PC-3 (cell line): ENCODE measurements at regions not wholly inside any gene's neighbourhood (a gene's known extent, or its start where the extent isn't known, plus 50 kb on each side); places are given as distances from the start of the nearest gene placed in this dataset.

Source experiments
- ATAC-seq: fragments of 200-7000 bp; cut with Tn5 transposase; 2 replicates; pipeline ENCODE4 v1.9.1; 2020; ENCODE audit warnings: mild to moderate bottlenecking, moderate library complexity
- BruUV-seq: library from RNA; stranded (reverse); fragments of 400-500 nt; replicated peaks from 2 replicates; lab custom pipeline; 2021; lab: Mats Ljungman, UMichigan
- CTCF ChIA-PET: fragments of 300-600 bp; sonication (Branson Sonifier 250); formaldehyde crosslinking; loops from one replicate; lab custom pipeline; 2022; ENCODE audit warnings: antibody characterized with exemption; lab: Charles Lee
- POLR2A ChIA-PET: fragments of 300-600 bp; sonication (Branson Sonifier 250); formaldehyde crosslinking; loops from one replicate; lab custom pipeline; 2022; ENCODE audit warnings: antibody characterized with exemption; ENCODE audit not compliant: unreplicated experiment; lab: Charles Lee
- DNase-seq: peaks from one replicate; pipeline ENCODE4 v3.0.0-alpha.2; 2015
- H2AFZ ChIP-seq: fragments of 300-600 bp; sonication (generic); 2 replicates; pipeline ENCODE4 v1.6.0; 2016; ENCODE audit warnings: antibody characterized with exemption, low read length
- H3F3A ChIP-seq: fragments of 300-600 bp; sonication (generic); one replicate; pipeline ENCODE4 v1.6.0; 2017; ENCODE audit warnings: antibody characterized with exemption, low read length, control low read depth, mild to moderate bottlenecking; ENCODE audit not compliant: unreplicated experiment
- H3K27ac ChIP-seq: fragments of 300-600 bp; sonication (generic); 2 replicates; pipeline ENCODE4 v1.5.1; 2016; ENCODE audit warnings: mild to moderate bottlenecking, low read length
- H3K27me3 ChIP-seq: fragments of 300-600 bp; sonication (generic); 2 replicates; pipeline ENCODE4 v1.6.1; 2016; ENCODE audit warnings: low read length, mixed read lengths
- H3K36me3 ChIP-seq: fragments of 300-600 bp; sonication (generic); 2 replicates; pipeline ENCODE4 v1.6.1; 2016; ENCODE audit warnings: low read depth, mixed run types, low read length, mixed read lengths
- H3K4me1 ChIP-seq: fragments of 300-600 bp; sonication (generic); 2 replicates; pipeline ENCODE4 v1.5.1; 2016; ENCODE audit warnings: low read length; ENCODE audit not compliant: insufficient read depth
- H3K4me2 ChIP-seq: fragments of 300-600 bp; sonication (generic); 2 replicates; pipeline ENCODE4 v1.6.0; 2016; ENCODE audit warnings: low read length
- H3K4me3 ChIP-seq: fragments of 300-600 bp; sonication (generic); 2 replicates; pipeline ENCODE4 v1.5.1; 2016; ENCODE audit warnings: mild to moderate bottlenecking, low read length, mixed read lengths
- H3K79me2 ChIP-seq: fragments of 300-600 bp; sonication (generic); 2 replicates; pipeline ENCODE4 v1.6.1; 2017; ENCODE audit warnings: low read length, mixed read lengths
- H3K9ac ChIP-seq: fragments of 300-600 bp; sonication (generic); 2 replicates; pipeline ENCODE4 v1.6.0; 2016; ENCODE audit warnings: mild to moderate bottlenecking, low read length
- H3K9me2 ChIP-seq: fragments of 300-600 bp; sonication (generic); replicated peaks from 2 replicates; pipeline ENCODE4 v1.6.1; 2016; ENCODE audit warnings: mixed run types, low read length, mixed read lengths
- H3K9me3 ChIP-seq: fragments of 300-600 bp; sonication (generic); 2 replicates; pipeline ENCODE4 v1.6.1; 2016; ENCODE audit warnings: low read length, mixed read lengths
- H4K20me1 ChIP-seq: fragments of 300-600 bp; sonication (generic); 2 replicates; pipeline ENCODE4 v1.6.1; 2016; ENCODE audit warnings: low read length, mixed read lengths
- EZH2 ChIP-seq: fragments of 300-600 bp; sonication (generic); IDR thresholded peaks from one replicate; pipeline ENCODE4 v1.6.1; 2017; ENCODE audit warnings: antibody characterized with exemption, mild to moderate bottlenecking, low read length; ENCODE audit not compliant: unreplicated experiment
- EZH2phosphoT487 ChIP-seq: fragments of 300-600 bp; sonication (generic); IDR thresholded peaks from 2 replicates; pipeline ENCODE4 v1.6.1; 2018; ENCODE audit warnings: mild to moderate bottlenecking, antibody characterized with exemption, low read length, borderline replicate concordance
- intact Hi-C: fragments of 100-400 bp; cut with micrococcal nuclease; formaldehyde crosslinking; loops from 2 replicates; pipeline ENCODE4 v1.9.0; 2023
- TF ChIP-seq, protein P1 (sequence below): fragments of 300-600 bp; sonication (generic); conservative IDR thresholded peaks from 2 replicates; pipeline ENCODE4 v1.5.1; 2017; ENCODE audit warnings: antibody characterized with exemption, low read depth, mild to moderate bottlenecking, low read length

DNA sequence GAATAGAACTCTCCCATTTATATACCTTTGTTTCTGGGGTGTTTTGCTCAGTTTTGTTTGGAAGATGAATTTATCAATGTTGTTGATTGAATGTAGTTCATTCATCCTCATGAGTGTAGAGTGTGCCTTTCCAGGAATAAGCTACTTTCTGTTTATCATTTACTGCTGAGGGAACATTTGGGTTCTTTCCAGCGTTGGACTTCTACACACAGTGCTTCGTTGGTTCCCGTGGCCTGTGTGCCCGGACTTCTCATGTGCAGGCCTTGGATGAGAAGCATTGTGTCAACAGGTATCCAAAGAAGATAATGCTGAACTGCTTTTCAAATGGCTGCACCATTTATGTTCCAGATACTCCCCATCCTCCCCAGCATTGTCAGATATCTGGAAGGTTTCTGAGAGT is 107.6 kb upstream of the TNS3 start:
- intact Hi-C loops = loop anchor here (10.0 kb wide), 1 partner anchor 55 kb away; no protein-coding TSS in a partner anchor
- no peak overlapping the region for H3K4me3 ChIP-seq
- CTCF ChIA-PET = no interaction called here
- no peak overlapping the region for H3K9ac ChIP-seq
- DNase-seq = no peak
- no TSS peak for BruUV-seq
- H3F3A ChIP-seq = no peaks in the 10 kb centered on the region
- no peaks in the 10 kb centered on the region for H3K9me3 ChIP-seq
- no peak for ATAC-seq
- H3K4me1 ChIP-seq = peaks cover 25% of the 10 kb centered on the region
- POLR2A ChIA-PET = no interaction called here
- no peaks in the 10 kb centered on the region for H3K36me3 ChIP-seq
- no peak overlapping the region for H3K4me2 ChIP-seq
- no peaks in the 10 kb centered on the region for H3K27me3 ChIP-seq
- TF ChIP-seq EZH2 (no peak), EZH2phosphoT487 (no peak)
- TF ChIP-seq, protein P1, sequence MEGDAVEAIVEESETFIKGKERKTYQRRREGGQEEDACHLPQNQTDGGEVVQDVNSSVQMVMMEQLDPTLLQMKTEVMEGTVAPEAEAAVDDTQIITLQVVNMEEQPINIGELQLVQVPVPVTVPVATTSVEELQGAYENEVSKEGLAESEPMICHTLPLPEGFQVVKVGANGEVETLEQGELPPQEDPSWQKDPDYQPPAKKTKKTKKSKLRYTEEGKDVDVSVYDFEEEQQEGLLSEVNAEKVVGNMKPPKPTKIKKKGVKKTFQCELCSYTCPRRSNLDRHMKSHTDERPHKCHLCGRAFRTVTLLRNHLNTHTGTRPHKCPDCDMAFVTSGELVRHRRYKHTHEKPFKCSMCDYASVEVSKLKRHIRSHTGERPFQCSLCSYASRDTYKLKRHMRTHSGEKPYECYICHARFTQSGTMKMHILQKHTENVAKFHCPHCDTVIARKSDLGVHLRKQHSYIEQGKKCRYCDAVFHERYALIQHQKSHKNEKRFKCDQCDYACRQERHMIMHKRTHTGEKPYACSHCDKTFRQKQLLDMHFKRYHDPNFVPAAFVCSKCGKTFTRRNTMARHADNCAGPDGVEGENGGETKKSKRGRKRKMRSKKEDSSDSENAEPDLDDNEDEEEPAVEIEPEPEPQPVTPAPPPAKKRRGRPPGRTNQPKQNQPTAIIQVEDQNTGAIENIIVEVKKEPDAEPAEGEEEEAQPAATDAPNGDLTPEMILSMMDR = no peak
- no peaks in the 10 kb centered on the region for H3K79me2 ChIP-seq
- H2AFZ ChIP-seq = no peak overlapping the region
- no peaks in the 10 kb centered on the region for H3K9me2 ChIP-seq
- no peaks in the 10 kb centered on the region for H4K20me1 ChIP-seq
- no peak overlapping the region for H3K27ac ChIP-seq

DNA sequence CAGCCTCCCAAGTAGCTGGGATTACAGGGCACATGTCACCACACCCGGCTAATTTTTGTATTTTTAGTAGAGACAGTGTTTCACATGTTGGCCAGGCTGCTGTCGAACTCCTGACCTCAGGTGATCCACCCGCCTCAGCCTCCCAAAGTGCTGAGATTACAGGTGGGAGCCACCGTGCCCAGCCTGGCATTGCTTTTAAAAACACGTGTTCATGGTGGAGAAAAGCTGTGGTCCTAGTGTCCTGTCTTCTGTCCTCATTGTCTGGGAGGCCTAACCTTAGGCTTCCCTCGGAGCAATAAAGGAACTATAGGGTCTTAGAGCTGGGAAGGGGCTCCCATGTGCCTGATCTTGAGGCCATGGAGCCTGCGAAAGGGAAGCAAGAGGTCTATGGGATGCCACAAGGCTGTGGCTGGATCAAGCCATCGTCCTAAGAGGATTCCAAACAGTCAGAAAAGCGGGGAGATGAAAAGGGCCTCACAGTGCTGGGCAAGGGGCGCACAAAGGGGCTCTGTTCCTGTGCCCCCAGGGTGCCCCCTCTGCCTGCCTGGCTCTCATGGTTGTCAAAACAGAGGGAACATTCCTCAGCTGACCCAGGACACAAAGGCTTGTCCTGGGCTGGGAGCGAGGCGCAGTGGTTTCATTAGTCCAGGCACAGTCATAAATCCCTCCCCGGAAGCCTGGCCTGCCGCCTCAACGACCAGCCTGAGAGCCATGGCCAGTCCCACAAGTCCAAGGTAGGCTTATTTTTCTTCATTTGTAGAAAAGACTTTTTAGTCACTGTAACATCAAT is 106.6 kb upstream of the TNS3 start:
- ATAC-seq (no peak), DNase-seq (no peak)
- H3K27ac ChIP-seq = no peak overlapping the region
- no peak overlapping the region for H3K4me2 ChIP-seq
- H3K4me3 ChIP-seq = no peak overlapping the region
- H4K20me1 ChIP-seq = no peaks in the 10 kb centered on the region
- H3K79me2 ChIP-seq = no peaks in the 10 kb centered on the region
- H3F3A ChIP-seq = no peaks in the 10 kb centered on the region
- H3K27me3 ChIP-seq = no peaks in the 10 kb centered on the region
- intact Hi-C loops = loop anchor here (10.0 kb wide), 1 partner anchor 56 kb away; no protein-coding TSS in a partner anchor
- POLR2A ChIA-PET = no interaction called here
- no peak overlapping the region for H3K9ac ChIP-seq
- CTCF ChIA-PET = no interaction called here
- H3K4me1 ChIP-seq = peaks cover 22% of the 10 kb centered on the region
- H3K9me2 ChIP-seq = no peaks in the 10 kb centered on the region
- no peak for TF ChIP-seq EZH2
- TF ChIP-seq EZH2phosphoT487 = no peak
- TF ChIP-seq, protein P1 = no peak
- H3K9me3 ChIP-seq = no peaks in the 10 kb centered on the region
- H2AFZ ChIP-seq = no peak overlapping the region
- no peaks in the 10 kb centered on the region for H3K36me3 ChIP-seq
- no TSS peak for BruUV-seq
